ENCODE measurements at regions not wholly inside any gene's neighbourhood (a gene's known extent, or its start where the extent isn't known, plus 50 kb on each side); places are given as distances from the start of the nearest gene placed in this dataset.
A peak's percentile ranks its signal among the peaks of the same experiment; 100 is the strongest.

- DNase-seq: peak; percentile 30
These were observed 663.7 kb upstream of the B3GAT1 start for GRCh38 chr11:135075740-135076139.

- DNase-seq: no peak
These were observed 662.5 kb upstream of the B3GAT1 start for GRCh38 chr11:135074397-135074998.

- DNase-seq: no peak
These were observed 661.8 kb upstream of the B3GAT1 start for GRCh38 chr11:135073870-135074269.

GRCh38 chr11:135073381-135073780 lies 661.3 kb upstream of the B3GAT1 start:
- DNase-seq: no peak

GRCh38 chr11:135069890-135070289 lies 657.8 kb upstream of the B3GAT1 start:
- no peak for DNase-seq

GRCh38 chr11:135069063-135069462 lies 657.0 kb upstream of the B3GAT1 start:
- no peak for DNase-seq

GRCh38 chr11:135062994-135063393 lies 651.0 kb upstream of the B3GAT1 start:
- DNase-seq: no peak

- no peak for DNase-seq
These were observed 649.1 kb upstream of the B3GAT1 start for GRCh38 chr11:135061166-135061565.

GRCh38 chr11:135046986-135047385 lies 634.9 kb upstream of the B3GAT1 start:
- no peak for DNase-seq

- no peak for DNase-seq
These were observed 634.5 kb upstream of the B3GAT1 start for GRCh38 chr11:135046556-135046955.

GRCh38 chr11:135043434-135043833 lies 631.4 kb upstream of the B3GAT1 start:
- no peak for DNase-seq

GRCh38 chr11:135037828-135038227 lies 625.8 kb upstream of the B3GAT1 start:
- DNase-seq: no peak

GRCh38 chr11:135036488-135037297 lies 624.7 kb upstream of the B3GAT1 start:
- no peak for DNase-seq

- DNase-seq: no peak
These were observed 623.2 kb upstream of the B3GAT1 start for GRCh38 chr11:135035282-135035681.

GRCh38 chr11:135033540-135033939 lies 621.5 kb upstream of the B3GAT1 start:
- DNase-seq: no peak

- DNase-seq: no peak
These were observed 619.4 kb upstream of the B3GAT1 start for GRCh38 chr11:135031205-135031989.

GRCh38 chr11:135027461-135027860 lies 615.4 kb upstream of the B3GAT1 start:
- DNase-seq: no peak

GRCh38 chr11:135023499-135023898 lies 611.5 kb upstream of the B3GAT1 start:
- DNase-seq: no peak

GRCh38 chr11:135022454-135022853 lies 610.4 kb upstream of the B3GAT1 start:
- DNase-seq: no peak

- no peak for DNase-seq
These were observed 607.9 kb upstream of the B3GAT1 start for GRCh38 chr11:135019899-135020298.

- DNase-seq: no peak
These were observed 607.4 kb upstream of the B3GAT1 start for GRCh38 chr11:135019343-135019871.

- DNase-seq: no peak
These were observed 605.3 kb upstream of the B3GAT1 start for GRCh38 chr11:135017296-135017695.

GRCh38 chr11:135015966-135016365 lies 603.9 kb upstream of the B3GAT1 start:
- no peak for DNase-seq

Measured in CD4-positive, alpha-beta T cell treated with Interleukin-17A for 4 hours (primary cell).